H9 (cell line): ENCODE measurements at regions not wholly inside any gene's neighbourhood (a gene's known extent, or its start where the extent isn't known, plus 50 kb on each side); places are given as distances from the start of the nearest gene placed in this dataset.

Experiments used
- DNase-seq: peaks from one replicate; pipeline ENCODE4 v3.0.0-alpha.2; 2017
- H2AFZ ChIP-seq: one replicate; pipeline ENCODE4 v1.6.1; 2013; ENCODE audit warnings: mild to moderate bottlenecking, low read length, control low read depth, moderate library complexity
- H2AK5ac ChIP-seq: 2 replicates; pipeline ENCODE4 v1.6.1; 2013; ENCODE audit warnings: low read length, control low read depth, mixed read lengths; ENCODE audit not compliant: insufficient read length
- H2BK120ac ChIP-seq: one replicate; pipeline ENCODE4 v1.6.1; 2013; ENCODE audit warnings: low read depth, mild to moderate bottlenecking, low read length, control low read depth, inconsistent platforms; ENCODE audit not compliant: poor library complexity, severe bottlenecking
- H2BK12ac ChIP-seq: 2 replicates; pipeline ENCODE4 v1.6.1; 2013; ENCODE audit warnings: low read length, control low read depth, mixed read lengths, low read depth; ENCODE audit not compliant: insufficient read length
- H2BK15ac ChIP-seq: 2 replicates; pipeline ENCODE4 v1.6.1; 2013; ENCODE audit warnings: low read depth, low read length, control low read depth
- H2BK20ac ChIP-seq: one replicate; pipeline ENCODE4 v1.6.1; 2013; ENCODE audit warnings: low read depth, mild to moderate bottlenecking, low read length, control low read depth, inconsistent platforms; ENCODE audit not compliant: poor library complexity, severe bottlenecking
- H2BK5ac ChIP-seq: 2 replicates; pipeline ENCODE4 v1.6.1; 2013; ENCODE audit warnings: low read length, control low read depth, mixed read lengths; ENCODE audit not compliant: insufficient read length
- H3K14ac ChIP-seq: 2 replicates; pipeline ENCODE4 v1.6.1; 2013; ENCODE audit warnings: low read length, control low read depth; ENCODE audit not compliant: insufficient read depth
- H3K18ac ChIP-seq: 2 replicates; pipeline ENCODE4 v1.6.1; 2013; ENCODE audit warnings: low read depth, mild to moderate bottlenecking, mixed read lengths, low read length, control low read depth; ENCODE audit not compliant: insufficient read length
- H3K23ac ChIP-seq: 2 replicates; pipeline ENCODE4 v1.6.1; 2013; ENCODE audit warnings: low read length, control low read depth, mixed read lengths, low read depth; ENCODE audit not compliant: insufficient read length
- H3K23me2 ChIP-seq: 2 replicates; pipeline ENCODE4 v1.6.1; 2013; ENCODE audit warnings: low read depth, mild to moderate bottlenecking, mixed read lengths, low read length, control low read depth; ENCODE audit not compliant: insufficient read length, poor library complexity, severe bottlenecking
- H3K27ac ChIP-seq: 2 replicates; pipeline ENCODE4 v1.5.1; 2013; ENCODE audit warnings: low read length, control low read depth, mixed read lengths, low read depth; ENCODE audit not compliant: insufficient read length
- H3K27me3 ChIP-seq: 2 replicates; pipeline ENCODE4 v1.6.1; 2013; ENCODE audit warnings: low read length, control low read depth, inconsistent platforms; ENCODE audit not compliant: insufficient read depth
- H3K4ac ChIP-seq: 2 replicates; pipeline ENCODE4 v1.6.1; 2013; ENCODE audit warnings: low read depth, mild to moderate bottlenecking, control low read depth, inconsistent platforms, low read length, moderate library complexity
- H3K4me1 ChIP-seq: 2 replicates; pipeline ENCODE4 v1.6.1; 2013; ENCODE audit warnings: low read length, control low read depth, inconsistent platforms; ENCODE audit not compliant: insufficient read depth
- H3K4me2 ChIP-seq: 2 replicates; pipeline ENCODE4 v1.6.1; 2013; ENCODE audit warnings: low read length, control low read depth, mixed read lengths; ENCODE audit not compliant: insufficient read length, insufficient read depth
- H3K56ac ChIP-seq: 2 replicates; pipeline ENCODE4 v1.6.1; 2013; ENCODE audit warnings: low read depth, mild to moderate bottlenecking, mixed read lengths, low read length, control low read depth; ENCODE audit not compliant: insufficient read length
- H3K79me1 ChIP-seq: 2 replicates; pipeline ENCODE4 v1.6.1; 2013; ENCODE audit warnings: low read depth, mild to moderate bottlenecking, moderate library complexity, low read length, control low read depth, inconsistent platforms; ENCODE audit not compliant: insufficient read depth, poor library complexity, severe bottlenecking
- H3K79me2 ChIP-seq: 2 replicates; pipeline ENCODE4 v1.6.1; 2013; ENCODE audit warnings: low read length, control low read depth, inconsistent platforms; ENCODE audit not compliant: insufficient read depth
- H3K9ac ChIP-seq: 2 replicates; pipeline ENCODE4 v1.6.1; 2013; ENCODE audit warnings: low read length, control low read depth, mixed read lengths; ENCODE audit not compliant: insufficient read length; ENCODE audit errors: extremely low read depth
- H3K9me3 ChIP-seq: one replicate; pipeline ENCODE4 v1.6.1; 2013; ENCODE audit warnings: low read depth, low read length, inconsistent platforms; ENCODE audit not compliant: control insufficient read depth
- H3T11ph ChIP-seq: one replicate; pipeline ENCODE4 v1.6.1; 2013; ENCODE audit warnings: mild to moderate bottlenecking, low read length, control low read depth, inconsistent platforms
- H4K20me1 ChIP-seq: one replicate; pipeline ENCODE4 v1.6.1; 2013; ENCODE audit not compliant: control insufficient read depth, insufficient read length, insufficient read depth
- H4K5ac ChIP-seq: 2 replicates; pipeline ENCODE4 v1.6.1; 2013; ENCODE audit warnings: low read depth, mild to moderate bottlenecking, mixed read lengths, low read length, control low read depth; ENCODE audit not compliant: insufficient read length
- H4K8ac ChIP-seq: replicated peaks from 2 replicates; pipeline ENCODE4 v1.6.1; 2013; ENCODE audit warnings: low read length, control low read depth, mixed read lengths, low read depth; ENCODE audit not compliant: insufficient read length
- H4K91ac ChIP-seq: 2 replicates; pipeline ENCODE4 v1.6.1; 2013; ENCODE audit warnings: low read depth, mild to moderate bottlenecking, moderate library complexity, mixed read lengths, low read length, control low read depth; ENCODE audit not compliant: insufficient read length
- H3K27ac Mint-ChIP-seq, 3 experiments: 2 replicates in 2 of 3; 3 replicates in 1 of 3; pipeline ENCODE4 v1.8.0; 2020 to 2021; ENCODE audit warnings: mixed read lengths in 3 of 3, mild to moderate bottlenecking in 1 of 3, moderate library complexity in 1 of 3
- H3K27me3 Mint-ChIP-seq: 2 replicates; pipeline ENCODE4 v1.8.0; 2021; ENCODE audit warnings: low read depth, mild to moderate bottlenecking, moderate library complexity, mixed read lengths
- H3K36me3 Mint-ChIP-seq, 3 experiments: 2 replicates in 2 of 3; 3 replicates in 1 of 3; pipeline ENCODE4 v1.8.0; 2020 to 2021; ENCODE audit warnings: low read depth in 3 of 3, mixed read lengths in 3 of 3; ENCODE audit not compliant: insufficient read depth in 1 of 3
- H3K4me1 Mint-ChIP-seq, 2 experiments: 2 replicates each; pipeline ENCODE4 v1.8.0; 2020; ENCODE audit warnings: mixed read lengths in 2 of 2
- H3K4me3 Mint-ChIP-seq, 2 experiments: 2 replicates in 1 of 2; 3 replicates in 1 of 2; pipeline ENCODE4 v1.8.0; 2020 to 2021; ENCODE audit warnings: mild to moderate bottlenecking in 2 of 2, mixed read lengths in 2 of 2, moderate library complexity in 1 of 2
- H3K9me3 Mint-ChIP-seq, 2 experiments: 2 replicates in 1 of 2; 3 replicates in 1 of 2; pipeline ENCODE4 v1.8.0; 2020; ENCODE audit warnings: mild to moderate bottlenecking in 2 of 2, mixed read lengths in 2 of 2, moderate library complexity in 1 of 2
- WGBS: extraction: QIAGEN DNeasy Blood & Tissue Kit; methylation state at CpG from one replicate; pipeline ENCODE4 v1.1.7; 2013; ENCODE audit warnings: missing lambda C conversion rate, low lambda C conversion rate, mixed read lengths; ENCODE audit not compliant: insufficient read length; ENCODE audit errors: extremely low coverage; 5-methylcytosine and 5-hydroxymethylcytosine counted together
- TF ChIP-seq, protein P1 (sequence below): fragments of 200-600 bp; sonication (generic); conservative IDR thresholded peaks from 3 replicates; pipeline ENCODE4 v1.8.0; 2021; ENCODE audit warnings: antibody characterized with exemption, mild to moderate bottlenecking

- no peak overlapping the region for H2BK5ac ChIP-seq
- Mint-ChIP-seq H3K27ac (no peak overlapping the region), H3K4me3 (no peak overlapping the region), H3K4me1 (no peaks in the 10 kb centered on the region), H3K9me3 (peaks cover 0 to 2% of the 10 kb centered on the region in 2 experiments; a peak in 1 of 5 replicates), H3K36me3 (no peaks in the 10 kb centered on the region), H3K27me3 (no peaks in the 10 kb centered on the region)
- H4K91ac ChIP-seq: no peak overlapping the region
- no peaks in the 10 kb centered on the region for H3K23me2 ChIP-seq
- H3K27me3 ChIP-seq: no peaks in the 10 kb centered on the region
- no peaks in the 10 kb centered on the region for H3K79me2 ChIP-seq
- TF ChIP-seq, protein P1, sequence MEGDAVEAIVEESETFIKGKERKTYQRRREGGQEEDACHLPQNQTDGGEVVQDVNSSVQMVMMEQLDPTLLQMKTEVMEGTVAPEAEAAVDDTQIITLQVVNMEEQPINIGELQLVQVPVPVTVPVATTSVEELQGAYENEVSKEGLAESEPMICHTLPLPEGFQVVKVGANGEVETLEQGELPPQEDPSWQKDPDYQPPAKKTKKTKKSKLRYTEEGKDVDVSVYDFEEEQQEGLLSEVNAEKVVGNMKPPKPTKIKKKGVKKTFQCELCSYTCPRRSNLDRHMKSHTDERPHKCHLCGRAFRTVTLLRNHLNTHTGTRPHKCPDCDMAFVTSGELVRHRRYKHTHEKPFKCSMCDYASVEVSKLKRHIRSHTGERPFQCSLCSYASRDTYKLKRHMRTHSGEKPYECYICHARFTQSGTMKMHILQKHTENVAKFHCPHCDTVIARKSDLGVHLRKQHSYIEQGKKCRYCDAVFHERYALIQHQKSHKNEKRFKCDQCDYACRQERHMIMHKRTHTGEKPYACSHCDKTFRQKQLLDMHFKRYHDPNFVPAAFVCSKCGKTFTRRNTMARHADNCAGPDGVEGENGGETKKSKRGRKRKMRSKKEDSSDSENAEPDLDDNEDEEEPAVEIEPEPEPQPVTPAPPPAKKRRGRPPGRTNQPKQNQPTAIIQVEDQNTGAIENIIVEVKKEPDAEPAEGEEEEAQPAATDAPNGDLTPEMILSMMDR: no peak
- H3K4ac ChIP-seq: no peak overlapping the region
- no peak overlapping the region for H3K56ac ChIP-seq
- WGBS: no CpG with 5 or more reads among the region's 3 CpGs
- no peaks in the 10 kb centered on the region for H4K20me1 ChIP-seq
- no peak overlapping the region for H3K27ac ChIP-seq
- H2AFZ ChIP-seq: no peak overlapping the region
- DNase-seq: no peak
- no peak overlapping the region for H3T11ph ChIP-seq
- no peak overlapping the region for H2BK20ac ChIP-seq
- H3K4me1 ChIP-seq: no peaks in the 10 kb centered on the region
- no peak overlapping the region for H4K8ac ChIP-seq
- H3K4me2 ChIP-seq: no peak overlapping the region
- no peak overlapping the region for H2AK5ac ChIP-seq
- H3K9ac ChIP-seq: no peak overlapping the region
- no peaks in the 10 kb centered on the region for H3K9me3 ChIP-seq
- H3K18ac ChIP-seq: no peak overlapping the region
- no peak overlapping the region for H4K5ac ChIP-seq
- H3K14ac ChIP-seq: no peak overlapping the region
- H2BK120ac ChIP-seq: no peak overlapping the region
- no peak overlapping the region for H2BK12ac ChIP-seq
- no peak overlapping the region for H3K23ac ChIP-seq
- H3K79me1 ChIP-seq: no peaks in the 10 kb centered on the region
- no peak overlapping the region for H2BK15ac ChIP-seq
Measured at GRCh38 chr5:163631856-163632255, 126.4 kb downstream of the MAT2B start.
